ENCODE measurements at regions not wholly inside any gene's neighbourhood (a gene's known extent, or its start where the extent isn't known, plus 50 kb on each side); places are given as distances from the start of the nearest gene placed in this dataset.

DNA sequence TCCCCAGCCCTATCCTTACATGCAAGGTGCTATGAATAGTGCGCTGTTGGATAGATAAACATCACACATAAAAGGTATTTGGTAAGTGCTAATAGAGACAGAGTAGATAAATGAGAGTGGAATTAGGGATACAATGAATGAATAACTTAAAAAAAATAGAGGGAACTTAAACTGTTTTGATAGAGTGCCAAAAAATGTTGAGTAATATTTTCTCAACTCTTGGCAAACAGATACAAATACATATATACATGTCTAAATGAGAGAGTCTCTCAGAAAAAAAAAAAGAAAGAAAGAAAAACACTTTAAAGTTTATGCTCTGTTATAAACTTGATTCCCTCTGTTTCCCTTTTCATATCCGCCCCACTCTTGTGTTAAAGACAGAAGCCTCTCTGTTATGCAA lies 667.4 kb downstream of the ROBO2 start:
- no TSS peak for BruUV-seq (replicated peaks)
- TF ChIP-seq, protein P1, sequence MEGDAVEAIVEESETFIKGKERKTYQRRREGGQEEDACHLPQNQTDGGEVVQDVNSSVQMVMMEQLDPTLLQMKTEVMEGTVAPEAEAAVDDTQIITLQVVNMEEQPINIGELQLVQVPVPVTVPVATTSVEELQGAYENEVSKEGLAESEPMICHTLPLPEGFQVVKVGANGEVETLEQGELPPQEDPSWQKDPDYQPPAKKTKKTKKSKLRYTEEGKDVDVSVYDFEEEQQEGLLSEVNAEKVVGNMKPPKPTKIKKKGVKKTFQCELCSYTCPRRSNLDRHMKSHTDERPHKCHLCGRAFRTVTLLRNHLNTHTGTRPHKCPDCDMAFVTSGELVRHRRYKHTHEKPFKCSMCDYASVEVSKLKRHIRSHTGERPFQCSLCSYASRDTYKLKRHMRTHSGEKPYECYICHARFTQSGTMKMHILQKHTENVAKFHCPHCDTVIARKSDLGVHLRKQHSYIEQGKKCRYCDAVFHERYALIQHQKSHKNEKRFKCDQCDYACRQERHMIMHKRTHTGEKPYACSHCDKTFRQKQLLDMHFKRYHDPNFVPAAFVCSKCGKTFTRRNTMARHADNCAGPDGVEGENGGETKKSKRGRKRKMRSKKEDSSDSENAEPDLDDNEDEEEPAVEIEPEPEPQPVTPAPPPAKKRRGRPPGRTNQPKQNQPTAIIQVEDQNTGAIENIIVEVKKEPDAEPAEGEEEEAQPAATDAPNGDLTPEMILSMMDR (conservative IDR thresholded peaks at IDR 0.05; ENCODE audit: low read length): no peak
- TF ChIP-seq EZH2phosphoT487 (IDR thresholded peaks at IDR 0.05; ENCODE audit: borderline replicate concordance, low read depth, low read length): no peak
- no peak overlapping the region for H2AFZ ChIP-seq (ENCODE audit: low read length)
- H3K27ac ChIP-seq (ENCODE audit: low read depth, low read length, poor library complexity, severe bottlenecking): no peak overlapping the region
- no peaks in the 10 kb centered on the region for H3K36me3 ChIP-seq (ENCODE audit: insufficient read depth, low read length)
- CTCF ChIA-PET (ENCODE audit: unreplicated experiment): no interaction called here
- no peaks in the 10 kb centered on the region for H3K9me2 ChIP-seq (ENCODE audit: insufficient read depth, low read length)
- no peaks in the 10 kb centered on the region for H3K79me2 ChIP-seq (ENCODE audit: insufficient read depth, low read depth, low read length)
- no peaks in the 10 kb centered on the region for H3K9me3 ChIP-seq (ENCODE audit: low read length)
- POLR2A ChIA-PET: no interaction called here
- H3K4me2 ChIP-seq (ENCODE audit: low read length): no peak overlapping the region
- intact Hi-C loops (cut with micrococcal nuclease; ENCODE audit: unreplicated experiment): no loop called here
- no peaks in the 10 kb centered on the region for H3K4me1 ChIP-seq (ENCODE audit: insufficient read depth, low read length, poor library complexity, severe bottlenecking)
- no peak overlapping the region for H3K4me3 ChIP-seq (ENCODE audit: low read depth, low read length, poor library complexity, severe bottlenecking)
- DNase-seq (ENCODE audit: low spot score): no peak
- no peaks in the 10 kb centered on the region for H4K20me1 ChIP-seq (ENCODE audit: insufficient read depth, low read length)

DNA sequence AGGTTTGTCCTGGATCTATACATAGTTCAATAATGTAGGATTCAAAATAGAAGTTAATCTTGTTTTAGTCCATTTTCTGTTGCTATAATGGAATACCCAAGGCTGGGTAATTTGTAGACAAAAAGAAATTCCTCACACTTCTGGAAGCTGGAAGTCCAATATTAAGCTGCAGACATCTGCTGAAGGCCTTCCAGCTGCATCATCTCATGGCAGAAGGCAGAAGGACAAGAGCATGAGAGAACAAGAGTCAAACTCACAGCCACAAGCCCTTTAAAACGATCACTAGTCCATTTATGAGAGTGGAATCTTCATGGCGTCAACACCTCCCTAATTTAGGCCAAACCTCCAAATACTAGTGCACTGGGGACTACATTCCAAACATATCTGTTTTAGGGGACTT lies 669.3 kb downstream of the ROBO2 start:
- no peak overlapping the region for H3K4me3 ChIP-seq (ENCODE audit: low read depth, low read length, poor library complexity, severe bottlenecking)
- POLR2A ChIA-PET: no interaction called here
- CTCF ChIA-PET (ENCODE audit: unreplicated experiment): no interaction called here
- H3K4me2 ChIP-seq (ENCODE audit: low read length): no peak overlapping the region
- intact Hi-C loops (cut with micrococcal nuclease; ENCODE audit: unreplicated experiment): no loop called here
- no peak for DNase-seq (ENCODE audit: low spot score)
- no peaks in the 10 kb centered on the region for H4K20me1 ChIP-seq (ENCODE audit: insufficient read depth, low read length)
- H3K4me1 ChIP-seq (ENCODE audit: insufficient read depth, low read length, poor library complexity, severe bottlenecking): no peaks in the 10 kb centered on the region
- H3K79me2 ChIP-seq (ENCODE audit: insufficient read depth, low read depth, low read length): no peaks in the 10 kb centered on the region
- no peak for TF ChIP-seq EZH2phosphoT487 (IDR thresholded peaks at IDR 0.05; ENCODE audit: borderline replicate concordance, low read depth, low read length)
- TF ChIP-seq, protein P1 (conservative IDR thresholded peaks at IDR 0.05; ENCODE audit: low read length): no peak
- no peak overlapping the region for H2AFZ ChIP-seq (ENCODE audit: low read length)
- no peaks in the 10 kb centered on the region for H3K36me3 ChIP-seq (ENCODE audit: insufficient read depth, low read length)
- no peaks in the 10 kb centered on the region for H3K9me2 ChIP-seq (ENCODE audit: insufficient read depth, low read length)
- H3K27ac ChIP-seq (ENCODE audit: low read depth, low read length, poor library complexity, severe bottlenecking): no peak overlapping the region
- BruUV-seq (replicated peaks): no TSS peak
- H3K9me3 ChIP-seq (ENCODE audit: low read length): no peaks in the 10 kb centered on the region

DNA sequence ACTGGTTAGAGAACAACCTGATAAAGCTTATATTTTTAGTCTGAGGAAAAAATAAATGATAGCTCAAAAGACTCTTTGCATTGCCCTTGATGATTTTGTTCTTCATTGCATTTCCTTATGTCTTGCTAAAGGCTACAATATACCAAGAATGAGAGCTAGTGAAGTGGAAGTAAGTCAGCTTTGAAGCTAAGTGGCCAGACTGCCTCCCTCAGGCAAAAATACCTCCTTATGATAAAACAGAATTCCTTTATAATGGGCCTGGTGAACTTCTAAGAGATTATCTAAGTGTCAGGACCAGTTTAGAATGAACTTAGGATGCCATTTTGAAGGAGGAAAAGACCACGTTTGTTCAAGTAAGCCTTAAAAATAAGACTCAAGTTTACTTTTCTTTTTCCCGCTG lies 678.4 kb downstream of the ROBO2 start:
- no peaks in the 10 kb centered on the region for H3K36me3 ChIP-seq (ENCODE audit: insufficient read depth, low read length)
- CTCF ChIA-PET (ENCODE audit: unreplicated experiment): no interaction called here
- no peaks in the 10 kb centered on the region for H3K79me2 ChIP-seq (ENCODE audit: insufficient read depth, low read depth, low read length)
- DNase-seq (ENCODE audit: low spot score): no peak
- intact Hi-C loops (cut with micrococcal nuclease; ENCODE audit: unreplicated experiment): no loop called here
- BruUV-seq (replicated peaks): no TSS peak
- H2AFZ ChIP-seq (ENCODE audit: low read length): no peak overlapping the region
- no peaks in the 10 kb centered on the region for H3K9me3 ChIP-seq (ENCODE audit: low read length)
- no peak for TF ChIP-seq EZH2phosphoT487 (IDR thresholded peaks at IDR 0.05; ENCODE audit: borderline replicate concordance, low read depth, low read length)
- TF ChIP-seq, protein P1 (conservative IDR thresholded peaks at IDR 0.05; ENCODE audit: low read length): no peak
- no peaks in the 10 kb centered on the region for H4K20me1 ChIP-seq (ENCODE audit: insufficient read depth, low read length)
- POLR2A ChIA-PET: interaction anchor here (0.6 to 0.8 kb wide), 2 partner anchors 12 to 502 kb away, joined by 3 read pairs; no protein-coding TSS in a partner anchor
- no peaks in the 10 kb centered on the region for H3K4me1 ChIP-seq (ENCODE audit: insufficient read depth, low read length, poor library complexity, severe bottlenecking)
- H3K4me2 ChIP-seq (ENCODE audit: low read length): no peak overlapping the region
- H3K9me2 ChIP-seq (ENCODE audit: insufficient read depth, low read length): no peaks in the 10 kb centered on the region
- H3K27ac ChIP-seq (ENCODE audit: low read depth, low read length, poor library complexity, severe bottlenecking): no peak overlapping the region
- no peak overlapping the region for H3K4me3 ChIP-seq (ENCODE audit: low read depth, low read length, poor library complexity, severe bottlenecking)
